NCI-H2171 (cell line): ENCODE measurements at regions not wholly inside any gene's neighbourhood (a gene's known extent, or its start where the extent isn't known, plus 50 kb on each side); places are given as distances from the start of the nearest gene placed in this dataset.
A peak's percentile ranks its signal among the peaks of the same experiment; 100 is the strongest.

Source experiments
- DNase-seq: peaks from one replicate; lab custom pipeline; 2025; lab: John Stamatoyannopoulos, UW

GRCh38 chr3:66854601-66855151 is 143.4 kb upstream of the KBTBD8 start:
- no peak for DNase-seq

DNA sequence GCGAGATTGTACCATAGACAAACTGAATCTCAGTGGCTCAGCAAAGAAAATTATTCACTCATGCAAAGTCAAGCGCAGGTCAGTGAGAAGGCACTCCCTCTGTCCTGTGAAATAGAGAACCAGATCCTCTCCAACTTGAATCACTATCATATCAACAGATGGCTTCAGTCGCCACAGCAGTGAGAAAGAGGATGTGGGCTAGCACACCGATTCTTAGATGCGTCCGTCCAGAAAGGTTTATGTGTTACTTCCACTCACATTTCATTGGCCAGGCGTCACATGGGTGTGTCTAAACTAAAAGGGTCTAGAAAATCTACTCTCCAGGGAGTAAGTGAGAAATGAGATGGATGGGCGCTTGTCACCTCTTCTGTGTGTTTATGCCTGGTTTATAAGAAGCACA is 141.6 kb upstream of the KBTBD8 start:
- DNase-seq, result no peak

- DNase-seq, result no peak
Observed at GRCh38 chr3:66858656-66859381, 139.3 kb upstream of the KBTBD8 start.

GRCh38 chr3:66860771-66861170 is 137.3 kb upstream of the KBTBD8 start:
- DNase-seq, result no peak

GRCh38 chr3:66863205-66864111 is 134.6 kb upstream of the KBTBD8 start:
- DNase-seq, result no peak

- DNase-seq, result no peak
Observed at GRCh38 chr3:66884659-66885058, 113.4 kb upstream of the KBTBD8 start.

- no peak for DNase-seq
Observed at GRCh38 chr3:66885326-66886000, 112.6 kb upstream of the KBTBD8 start.

DNA sequence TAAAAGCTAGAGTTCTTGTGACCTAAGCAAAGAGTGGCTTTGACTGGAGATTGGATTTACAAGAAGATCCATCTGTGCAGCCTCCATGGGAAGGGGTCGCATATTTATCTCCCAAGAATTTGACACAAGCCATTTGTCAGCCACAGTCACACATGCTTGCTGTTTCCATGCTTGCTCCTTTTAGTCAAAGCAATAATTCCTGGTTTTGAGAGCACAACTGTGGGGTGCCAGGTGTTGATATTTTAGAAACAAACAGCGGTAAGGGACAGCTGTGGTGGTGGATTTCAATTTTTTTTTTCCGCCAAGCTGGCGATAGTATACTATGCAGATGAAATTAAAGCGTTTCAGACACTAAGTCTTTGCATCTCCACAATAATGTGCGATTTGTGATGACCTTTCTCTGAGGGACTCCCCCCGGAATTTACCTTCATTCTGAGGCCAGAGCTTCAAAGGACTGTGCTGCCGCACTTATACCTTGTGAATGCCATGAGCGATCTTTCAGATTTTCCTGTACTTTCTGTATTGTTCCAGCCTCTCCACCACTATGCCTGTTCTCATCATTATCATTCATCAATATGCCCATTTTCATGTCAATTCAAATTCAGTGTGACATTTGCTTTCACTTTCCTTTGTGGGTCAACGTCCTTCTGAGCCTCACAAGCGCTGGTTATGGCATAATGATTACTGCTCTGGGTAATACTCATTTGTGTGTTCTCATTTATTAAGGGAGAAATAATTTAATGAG is 108.2 kb upstream of the KBTBD8 start:
- DNase-seq, result peak; percentile 32

- DNase-seq, result no peak
Observed at GRCh38 chr3:66898155-66898554, 100.0 kb upstream of the KBTBD8 start.

DNA sequence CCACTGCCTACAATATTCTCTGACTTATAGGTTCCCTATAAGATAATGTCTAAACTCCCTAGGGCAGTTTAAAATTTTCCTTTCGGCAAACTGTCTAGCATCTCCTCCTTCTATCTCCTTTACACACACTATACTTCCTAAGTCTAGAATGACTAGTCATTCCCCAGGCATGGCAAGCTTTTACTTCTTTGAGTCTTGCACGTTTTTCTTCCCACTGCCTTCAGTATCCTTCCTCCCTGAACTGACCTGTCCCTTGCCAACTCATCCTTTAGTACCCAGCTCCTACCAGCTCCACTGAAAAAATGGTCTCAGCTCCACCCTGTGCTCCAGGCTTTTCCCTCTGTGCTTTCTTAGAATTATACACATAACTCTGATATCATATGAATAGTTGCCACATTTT is 93.8 kb upstream of the KBTBD8 start:
- DNase-seq, result no peak

DNA sequence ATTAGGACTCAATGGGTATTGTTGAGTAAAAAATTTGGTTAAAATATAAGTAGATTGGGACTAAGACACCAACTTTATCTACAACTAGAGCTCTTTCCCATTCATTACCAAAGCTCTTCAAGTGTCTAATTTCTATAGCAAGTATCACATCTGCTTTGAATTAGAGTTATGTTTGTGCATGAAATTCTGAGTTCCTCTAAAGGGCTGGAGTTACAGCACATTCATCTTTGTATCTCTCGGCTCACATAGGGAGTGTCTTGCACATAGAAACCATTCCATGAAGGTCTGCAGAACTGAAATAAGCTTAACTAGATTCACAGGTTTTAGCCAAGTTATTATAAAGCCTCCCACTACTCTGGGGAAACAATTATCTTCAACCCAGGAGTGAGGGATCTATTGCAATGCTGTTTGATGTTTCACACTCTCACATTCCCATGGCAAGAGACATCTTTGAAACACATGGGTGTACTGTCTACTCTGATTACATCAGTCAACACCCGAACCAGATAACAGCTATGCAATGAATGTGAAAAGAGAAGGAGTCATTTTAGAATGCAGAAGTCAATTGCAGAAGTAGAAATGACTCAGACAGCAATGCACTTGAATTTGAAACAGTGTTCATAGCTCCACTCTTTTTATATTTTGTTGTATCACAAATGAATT is 93.1 kb upstream of the KBTBD8 start:
- no peak for DNase-seq

- no peak for DNase-seq
Observed at GRCh38 chr3:66907136-66907535, 91.0 kb upstream of the KBTBD8 start.

GRCh38 chr3:66910266-66911055 is 87.6 kb upstream of the KBTBD8 start:
- peak; percentile 11 for DNase-seq

- DNase-seq, result no peak
Observed at GRCh38 chr3:66912306-66912705, 85.8 kb upstream of the KBTBD8 start.

DNA sequence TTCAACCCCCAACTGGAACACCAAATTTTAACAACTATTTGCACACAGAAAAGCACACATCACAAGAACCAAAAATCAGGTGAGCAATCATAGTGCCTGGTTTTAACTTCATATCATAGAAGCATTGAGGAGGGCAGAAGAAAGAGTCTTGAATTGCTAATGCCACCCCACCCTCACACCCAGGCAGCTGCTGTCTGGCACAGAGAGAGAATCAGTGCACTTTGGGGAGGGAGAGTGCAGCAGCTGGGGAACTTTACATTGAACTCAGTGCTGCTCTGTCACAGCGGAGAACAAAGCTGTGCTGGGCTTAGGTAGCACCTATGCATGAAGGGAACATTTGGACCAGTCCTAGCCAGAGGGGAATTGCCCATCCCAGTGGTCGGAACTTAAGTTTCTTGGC is 76.0 kb upstream of the KBTBD8 start:
- DNase-seq, result no peak

GRCh38 chr3:66923969-66924368 is 74.1 kb upstream of the KBTBD8 start:
- DNase-seq, result no peak

- DNase-seq, result no peak
Observed at GRCh38 chr3:66928252-66928651, 69.9 kb upstream of the KBTBD8 start.

DNA sequence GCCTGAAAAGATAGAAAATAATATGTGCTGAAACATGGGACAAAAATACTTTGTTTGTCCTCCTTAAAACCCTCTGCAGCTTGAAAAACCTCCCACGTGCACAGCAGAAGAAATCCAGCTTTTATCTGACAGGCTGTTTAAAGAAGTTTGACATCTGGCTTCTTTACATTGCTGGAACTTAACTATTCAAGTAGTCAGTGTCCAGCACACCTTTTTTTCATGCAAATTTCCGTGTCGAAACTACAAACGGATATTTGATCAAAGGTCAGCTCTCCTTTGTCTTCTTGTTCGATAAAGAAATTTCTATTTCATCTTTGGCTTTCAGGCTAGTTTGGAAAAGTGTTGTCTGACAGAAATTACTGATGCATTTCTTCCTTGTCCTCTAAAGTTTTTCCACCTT is 66.8 kb upstream of the KBTBD8 start:
- no peak for DNase-seq

DNA sequence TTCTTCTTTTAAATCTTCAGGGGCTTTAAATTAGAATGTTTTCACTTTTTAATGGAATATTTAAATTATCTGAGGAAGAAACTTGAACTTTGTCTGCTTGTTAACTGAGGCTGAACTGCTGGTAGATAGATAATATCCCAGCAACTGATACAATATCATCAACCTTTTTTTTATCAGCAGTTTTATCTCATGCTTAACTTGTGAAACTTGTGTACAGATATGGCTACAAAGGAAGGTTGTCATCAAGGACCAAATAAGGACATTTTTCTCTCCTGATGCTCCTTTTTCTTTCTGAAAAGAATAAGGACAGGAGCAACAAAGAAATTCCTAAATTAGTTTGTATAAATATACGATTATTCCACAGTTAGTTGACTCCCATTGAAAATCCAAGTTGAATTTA is 66.4 kb upstream of the KBTBD8 start:
- no peak for DNase-seq

DNA sequence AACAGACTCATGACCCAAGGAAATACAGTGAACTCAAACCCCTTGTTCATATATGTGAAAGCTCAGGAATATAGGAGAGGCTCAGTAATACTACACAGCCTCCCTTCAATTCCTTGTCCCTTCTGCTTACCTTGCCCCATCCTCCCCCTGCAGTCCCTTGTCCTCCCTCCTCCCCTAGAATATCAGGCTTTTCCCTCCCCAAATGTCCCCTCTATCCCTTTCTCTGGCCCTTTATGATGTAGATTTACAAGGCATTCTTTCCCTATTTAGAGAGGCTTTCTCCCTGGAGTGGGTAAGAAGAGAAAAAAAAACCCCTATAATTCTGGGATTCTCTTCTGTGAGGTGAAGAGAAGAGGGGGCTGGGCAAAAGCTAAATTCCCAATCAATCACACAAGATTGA is 64.9 kb upstream of the KBTBD8 start:
- no peak for DNase-seq
